HEK293 (cell line): ENCODE measurements at regions not wholly inside any gene's neighbourhood (a gene's known extent, or its start where the extent isn't known, plus 50 kb on each side); places are given as distances from the start of the nearest gene placed in this dataset.

Source experiments
- CTCF ChIA-PET: fragments of 350-600 bp; formaldehyde crosslinking; extraction: SDS; loops from one replicate; lab custom pipeline; 2021; ENCODE audit warnings: antibody characterized with exemption; lab: Yijun Ruan, JAX
- POLR2A ChIA-PET: fragments of 300-600 bp; formaldehyde crosslinking; extraction: SDS; loops from one replicate; lab custom pipeline; 2020; ENCODE audit warnings: antibody characterized with exemption, inconsistent platforms; lab: Yijun Ruan, JAX
- H3K27ac ChIP-seq: fragments of 200-500 bp; sonication (Bioruptor generic); 2 replicates; pipeline ENCODE4 v1.5.1; 2014; ENCODE audit warnings: low read depth, low read length, control low read depth, inconsistent platforms; ENCODE audit errors: extremely low read depth
- H3K36me3 ChIP-seq, 2 experiments: fragments of 200-500 bp in 1 of 2; sonication (Bioruptor generic) in 1 of 2; 1 replicate in 1 of 2; 2 replicates in 1 of 2; pipeline ENCODE4 v1.5.1; 2014 to 2017; ENCODE audit warnings: inconsistent platforms in 2 of 2, low read length in 2 of 2; ENCODE audit not compliant: control insufficient read depth in 2 of 2, insufficient read depth in 1 of 2
- H3K4me1 ChIP-seq: fragments of 200-500 bp; sonication (Bioruptor generic); 2 replicates; pipeline ENCODE4 v1.5.1; 2014; ENCODE audit warnings: mild to moderate bottlenecking, low read length, inconsistent platforms; ENCODE audit not compliant: control insufficient read depth, insufficient read depth
- H3K4me3 ChIP-seq: 2 replicates; pipeline ENCODE4 v1.5.1; 2011; ENCODE audit warnings: low read depth, mild to moderate bottlenecking, control low read depth, low read length, moderate library complexity
- H3K9me3 ChIP-seq: fragments of 200-500 bp; sonication (Bioruptor generic); 2 replicates; pipeline ENCODE4 v1.5.1; 2014; ENCODE audit warnings: low read depth, low read length, inconsistent platforms; ENCODE audit not compliant: control insufficient read depth, insufficient read depth
- HOXA7 ChIP-seq: sonication (generic); formaldehyde crosslinking; IDR thresholded peaks from 2 replicates; pipeline ENCODE4 v1.8.1; 2022; ENCODE audit warnings: missing genetic modification reagents, borderline replicate concordance
- OSR2 ChIP-seq: fragments of 450-650 bp; formaldehyde crosslinking; IDR thresholded peaks from 2 replicates; pipeline ENCODE4 v1.5.1; 2016; ENCODE audit warnings: missing biosample characterization, missing genetic modification characterization
- REPIN1 ChIP-seq: fragments of 450-650 bp; formaldehyde crosslinking; IDR thresholded peaks from 2 replicates; pipeline ENCODE4 v1.5.1; 2017; ENCODE audit warnings: missing biosample characterization, missing genetic modification characterization, low read depth
- SETDB1 ChIP-seq: IDR thresholded peaks from one replicate; pipeline ENCODE4 v1.6.1; 2017; ENCODE audit warnings: mild to moderate bottlenecking, low read length, moderate library complexity, mixed read lengths; ENCODE audit not compliant: insufficient read length
- SP7 ChIP-seq: fragments of 450-650 bp; formaldehyde crosslinking; IDR thresholded peaks from 2 replicates; pipeline ENCODE4 v1.5.1; 2016; ENCODE audit warnings: missing biosample characterization, missing genetic modification characterization
- ZFP41 ChIP-seq: fragments of 450-650 bp; formaldehyde crosslinking; IDR thresholded peaks from 2 replicates; pipeline ENCODE4 v1.5.1; 2016; ENCODE audit warnings: missing biosample characterization, missing genetic modification characterization, borderline replicate concordance
- ZNF112 ChIP-seq: fragments of 450-650 bp; formaldehyde crosslinking; IDR thresholded peaks from 2 replicates; pipeline ENCODE4 v1.5.0; 2017; ENCODE audit warnings: missing biosample characterization, missing genetic modification characterization
- ZNF132 ChIP-seq: fragments of 450-650 bp; formaldehyde crosslinking; IDR thresholded peaks from 2 replicates; pipeline ENCODE4 v1.5.1; 2017; ENCODE audit warnings: missing biosample characterization, missing genetic modification characterization, borderline replicate concordance
- ZNF221 ChIP-seq: fragments of 450-650 bp; formaldehyde crosslinking; IDR thresholded peaks from 2 replicates; pipeline ENCODE4 v1.5.1; 2017; ENCODE audit warnings: missing biosample characterization, missing genetic modification characterization, borderline replicate concordance
- ZNF24 ChIP-seq: fragments of 450-650 bp; formaldehyde crosslinking; IDR thresholded peaks from 2 replicates; pipeline ENCODE4 v1.5.1; 2016; ENCODE audit warnings: missing biosample characterization, missing genetic modification characterization
- ZNF324 ChIP-seq: fragments of 450-650 bp; formaldehyde crosslinking; IDR thresholded peaks from 2 replicates; pipeline ENCODE4 v1.5.1; 2016; ENCODE audit warnings: missing biosample characterization, missing genetic modification characterization
- ZNF341 ChIP-seq: fragments of 450-650 bp; formaldehyde crosslinking; IDR thresholded peaks from 2 replicates; pipeline ENCODE4; 2016; ENCODE audit warnings: low read depth, missing biosample characterization, missing genetic modification characterization
- ZNF510 ChIP-seq: fragments of 450-650 bp; formaldehyde crosslinking; IDR thresholded peaks from 2 replicates; pipeline ENCODE4 v1.5.1; 2018; ENCODE audit warnings: mild to moderate bottlenecking, missing genetic modification characterization, missing biosample characterization; ENCODE audit not compliant: insufficient replicate concordance
- ZNF555 ChIP-seq: fragments of 450-650 bp; formaldehyde crosslinking; conservative IDR thresholded peaks from 2 replicates; pipeline ENCODE4 v1.5.1; 2017; ENCODE audit warnings: missing biosample characterization, mild to moderate bottlenecking, missing genetic modification characterization, inconsistent platforms
- ZNF596 ChIP-seq: fragments of 450-650 bp; IDR thresholded peaks from 2 replicates; pipeline ENCODE4 v1.5.0; 2018; ENCODE audit warnings: missing biosample characterization, mild to moderate bottlenecking, missing genetic modification characterization, moderate library complexity
- ZNF610 ChIP-seq: fragments of 450-650 bp; formaldehyde crosslinking; IDR thresholded peaks from 2 replicates; pipeline ENCODE4 v1.5.1; 2016; ENCODE audit warnings: missing biosample characterization, missing genetic modification characterization, borderline replicate concordance
- ZNF707 ChIP-seq: fragments of 450-650 bp; formaldehyde crosslinking; IDR thresholded peaks from 2 replicates; pipeline ENCODE4 v1.5.1; 2016; ENCODE audit warnings: missing biosample characterization, missing genetic modification characterization
- ZNF777 ChIP-seq: fragments of 450-650 bp; formaldehyde crosslinking; IDR thresholded peaks from 2 replicates; pipeline ENCODE4 v1.5.1; 2017; ENCODE audit warnings: missing biosample characterization, missing genetic modification characterization, borderline replicate concordance
- TF ChIP-seq, protein P1 (sequence below): fragments of 450-650 bp; formaldehyde crosslinking; IDR thresholded peaks from 2 replicates; pipeline ENCODE4 v1.5.1; 2016; ENCODE audit warnings: missing biosample characterization, missing genetic modification characterization, borderline replicate concordance
- TF ChIP-seq, protein P2 (sequence below): fragments of 450-650 bp; formaldehyde crosslinking; IDR thresholded peaks from 2 replicates; pipeline ENCODE4 v1.5.1; 2017; ENCODE audit warnings: missing biosample characterization, missing genetic modification characterization
- TF ChIP-seq, protein P3 (sequence below): fragments of 450-650 bp; formaldehyde crosslinking; IDR thresholded peaks from 2 replicates; pipeline ENCODE4 v1.5.1; 2016; ENCODE audit warnings: missing biosample characterization, missing genetic modification characterization, low read depth
- TF ChIP-seq, protein P4 (sequence below): fragments of 450-650 bp; formaldehyde crosslinking; IDR thresholded peaks from 2 replicates; pipeline ENCODE4 v1.5.1; 2016; ENCODE audit warnings: missing biosample characterization, missing genetic modification characterization

DNA sequence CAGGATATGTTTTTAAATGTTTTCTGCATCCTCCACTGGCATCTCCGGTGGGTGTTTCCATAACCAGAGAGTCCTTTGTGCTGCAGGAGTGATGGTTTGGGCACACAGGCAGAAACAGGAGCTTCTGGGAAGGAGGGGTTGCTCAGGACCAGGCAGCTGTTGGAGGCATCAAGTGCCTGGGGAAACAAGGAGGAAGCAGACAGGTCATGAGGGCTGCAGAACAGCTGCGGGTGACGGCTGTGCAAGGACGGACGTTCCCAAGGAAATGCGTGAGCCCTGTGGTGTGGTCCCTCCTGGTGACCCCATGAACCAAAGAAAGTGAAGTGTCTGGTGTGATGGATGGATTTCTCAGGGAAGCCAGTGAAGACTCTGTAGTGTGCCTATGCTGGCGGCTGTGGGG is 61.2 kb upstream of the TNFAIP8L3 start (continued):
- TF ChIP-seq, protein P1, sequence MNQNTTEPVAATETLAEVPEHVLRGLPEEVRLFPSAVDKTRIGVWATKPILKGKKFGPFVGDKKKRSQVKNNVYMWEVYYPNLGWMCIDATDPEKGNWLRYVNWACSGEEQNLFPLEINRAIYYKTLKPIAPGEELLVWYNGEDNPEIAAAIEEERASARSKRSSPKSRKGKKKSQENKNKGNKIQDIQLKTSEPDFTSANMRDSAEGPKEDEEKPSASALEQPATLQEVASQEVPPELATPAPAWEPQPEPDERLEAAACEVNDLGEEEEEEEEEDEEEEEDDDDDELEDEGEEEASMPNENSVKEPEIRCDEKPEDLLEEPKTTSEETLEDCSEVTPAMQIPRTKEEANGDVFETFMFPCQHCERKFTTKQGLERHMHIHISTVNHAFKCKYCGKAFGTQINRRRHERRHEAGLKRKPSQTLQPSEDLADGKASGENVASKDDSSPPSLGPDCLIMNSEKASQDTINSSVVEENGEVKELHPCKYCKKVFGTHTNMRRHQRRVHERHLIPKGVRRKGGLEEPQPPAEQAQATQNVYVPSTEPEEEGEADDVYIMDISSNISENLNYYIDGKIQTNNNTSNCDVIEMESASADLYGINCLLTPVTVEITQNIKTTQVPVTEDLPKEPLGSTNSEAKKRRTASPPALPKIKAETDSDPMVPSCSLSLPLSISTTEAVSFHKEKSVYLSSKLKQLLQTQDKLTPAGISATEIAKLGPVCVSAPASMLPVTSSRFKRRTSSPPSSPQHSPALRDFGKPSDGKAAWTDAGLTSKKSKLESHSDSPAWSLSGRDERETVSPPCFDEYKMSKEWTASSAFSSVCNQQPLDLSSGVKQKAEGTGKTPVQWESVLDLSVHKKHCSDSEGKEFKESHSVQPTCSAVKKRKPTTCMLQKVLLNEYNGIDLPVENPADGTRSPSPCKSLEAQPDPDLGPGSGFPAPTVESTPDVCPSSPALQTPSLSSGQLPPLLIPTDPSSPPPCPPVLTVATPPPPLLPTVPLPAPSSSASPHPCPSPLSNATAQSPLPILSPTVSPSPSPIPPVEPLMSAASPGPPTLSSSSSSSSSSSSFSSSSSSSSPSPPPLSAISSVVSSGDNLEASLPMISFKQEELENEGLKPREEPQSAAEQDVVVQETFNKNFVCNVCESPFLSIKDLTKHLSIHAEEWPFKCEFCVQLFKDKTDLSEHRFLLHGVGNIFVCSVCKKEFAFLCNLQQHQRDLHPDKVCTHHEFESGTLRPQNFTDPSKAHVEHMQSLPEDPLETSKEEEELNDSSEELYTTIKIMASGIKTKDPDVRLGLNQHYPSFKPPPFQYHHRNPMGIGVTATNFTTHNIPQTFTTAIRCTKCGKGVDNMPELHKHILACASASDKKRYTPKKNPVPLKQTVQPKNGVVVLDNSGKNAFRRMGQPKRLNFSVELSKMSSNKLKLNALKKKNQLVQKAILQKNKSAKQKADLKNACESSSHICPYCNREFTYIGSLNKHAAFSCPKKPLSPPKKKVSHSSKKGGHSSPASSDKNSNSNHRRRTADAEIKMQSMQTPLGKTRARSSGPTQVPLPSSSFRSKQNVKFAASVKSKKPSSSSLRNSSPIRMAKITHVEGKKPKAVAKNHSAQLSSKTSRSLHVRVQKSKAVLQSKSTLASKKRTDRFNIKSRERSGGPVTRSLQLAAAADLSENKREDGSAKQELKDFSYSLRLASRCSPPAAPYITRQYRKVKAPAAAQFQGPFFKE, result no peak
- no peak for TF ChIP-seq REPIN1 (tag by site-specific recombination)
- TF ChIP-seq ZNF24 (tag by site-specific recombination), result no peak
- TF ChIP-seq ZNF555 (tag by site-specific recombination), result no peak
- no peak for TF ChIP-seq ZNF596
- no peak for TF ChIP-seq OSR2 (tag by site-specific recombination)
- no peak for TF ChIP-seq ZNF112 (tag by site-specific recombination)
- TF ChIP-seq HOXA7 (CRISPR knock-in tag), result no peak
- TF ChIP-seq SP7 (tag by site-specific recombination), result no peak
- no peak for TF ChIP-seq ZNF324

DNA sequence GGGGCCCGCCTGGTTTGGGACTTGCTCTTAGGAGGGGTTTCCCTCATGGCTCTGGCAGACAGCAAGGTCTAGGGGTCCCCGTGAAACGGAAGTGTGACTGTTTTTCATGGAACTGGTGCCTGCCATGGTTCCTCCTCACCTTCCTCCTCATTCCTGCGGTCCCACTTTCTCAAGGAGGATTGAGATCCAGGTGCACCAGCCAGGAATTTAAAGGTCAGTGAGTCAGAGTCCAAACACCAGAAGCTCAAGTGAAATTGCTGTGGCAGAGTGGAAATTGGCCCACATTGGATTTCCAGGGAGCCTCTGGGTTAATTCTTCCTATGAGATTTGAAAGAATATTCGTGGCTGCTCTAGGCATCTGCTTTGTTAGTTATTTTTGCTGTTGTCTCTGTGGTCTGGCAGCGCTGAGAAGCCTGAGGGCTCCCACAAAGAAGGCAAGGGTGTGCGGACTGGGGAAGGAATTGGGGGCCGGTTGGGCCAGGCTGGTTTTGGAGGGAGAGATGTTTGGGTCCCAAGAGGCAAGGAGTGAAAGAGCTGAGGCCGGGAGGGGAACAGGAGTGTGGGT is 60.4 kb upstream of the TNFAIP8L3 start:
- Histone ChIP-seq H3K36me3 (no peaks in the 10 kb centered on the region), H3K4me1 (no peaks in the 10 kb centered on the region), H3K9me3 (no peaks in the 10 kb centered on the region), H3K4me3 (no peak overlapping the region), H3K27ac (no peak overlapping the region)
- POLR2A ChIA-PET, result no interaction called here
- TF ChIP-seq ZFP41, result no peak
- no peak for TF ChIP-seq ZNF610 (tag by site-specific recombination)
- TF ChIP-seq, protein P2, sequence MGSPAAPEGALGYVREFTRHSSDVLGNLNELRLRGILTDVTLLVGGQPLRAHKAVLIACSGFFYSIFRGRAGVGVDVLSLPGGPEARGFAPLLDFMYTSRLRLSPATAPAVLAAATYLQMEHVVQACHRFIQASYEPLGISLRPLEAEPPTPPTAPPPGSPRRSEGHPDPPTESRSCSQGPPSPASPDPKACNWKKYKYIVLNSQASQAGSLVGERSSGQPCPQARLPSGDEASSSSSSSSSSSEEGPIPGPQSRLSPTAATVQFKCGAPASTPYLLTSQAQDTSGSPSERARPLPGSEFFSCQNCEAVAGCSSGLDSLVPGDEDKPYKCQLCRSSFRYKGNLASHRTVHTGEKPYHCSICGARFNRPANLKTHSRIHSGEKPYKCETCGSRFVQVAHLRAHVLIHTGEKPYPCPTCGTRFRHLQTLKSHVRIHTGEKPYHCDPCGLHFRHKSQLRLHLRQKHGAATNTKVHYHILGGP (tag by site-specific recombination), result no peak
- no peak for TF ChIP-seq ZNF555 (tag by site-specific recombination)
- TF ChIP-seq ZNF707 (tag by site-specific recombination), result no peak
- TF ChIP-seq ZNF777 (tag by site-specific recombination), result no peak
- no peak for TF ChIP-seq ZNF132 (tag by site-specific recombination)
- TF ChIP-seq, protein P3, sequence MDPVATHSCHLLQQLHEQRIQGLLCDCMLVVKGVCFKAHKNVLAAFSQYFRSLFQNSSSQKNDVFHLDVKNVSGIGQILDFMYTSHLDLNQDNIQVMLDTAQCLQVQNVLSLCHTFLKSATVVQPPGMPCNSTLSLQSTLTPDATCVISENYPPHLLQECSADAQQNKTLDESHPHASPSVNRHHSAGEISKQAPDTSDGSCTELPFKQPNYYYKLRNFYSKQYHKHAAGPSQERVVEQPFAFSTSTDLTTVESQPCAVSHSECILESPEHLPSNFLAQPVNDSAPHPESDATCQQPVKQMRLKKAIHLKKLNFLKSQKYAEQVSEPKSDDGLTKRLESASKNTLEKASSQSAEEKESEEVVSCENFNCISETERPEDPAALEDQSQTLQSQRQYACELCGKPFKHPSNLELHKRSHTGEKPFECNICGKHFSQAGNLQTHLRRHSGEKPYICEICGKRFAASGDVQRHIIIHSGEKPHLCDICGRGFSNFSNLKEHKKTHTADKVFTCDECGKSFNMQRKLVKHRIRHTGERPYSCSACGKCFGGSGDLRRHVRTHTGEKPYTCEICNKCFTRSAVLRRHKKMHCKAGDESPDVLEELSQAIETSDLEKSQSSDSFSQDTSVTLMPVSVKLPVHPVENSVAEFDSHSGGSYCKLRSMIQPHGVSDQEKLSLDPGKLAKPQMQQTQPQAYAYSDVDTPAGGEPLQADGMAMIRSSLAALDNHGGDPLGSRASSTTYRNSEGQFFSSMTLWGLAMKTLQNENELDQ (tag by site-specific recombination), result no peak
- TF ChIP-seq ZNF341 (tag by site-specific recombination), result no peak
- TF ChIP-seq, protein P4, sequence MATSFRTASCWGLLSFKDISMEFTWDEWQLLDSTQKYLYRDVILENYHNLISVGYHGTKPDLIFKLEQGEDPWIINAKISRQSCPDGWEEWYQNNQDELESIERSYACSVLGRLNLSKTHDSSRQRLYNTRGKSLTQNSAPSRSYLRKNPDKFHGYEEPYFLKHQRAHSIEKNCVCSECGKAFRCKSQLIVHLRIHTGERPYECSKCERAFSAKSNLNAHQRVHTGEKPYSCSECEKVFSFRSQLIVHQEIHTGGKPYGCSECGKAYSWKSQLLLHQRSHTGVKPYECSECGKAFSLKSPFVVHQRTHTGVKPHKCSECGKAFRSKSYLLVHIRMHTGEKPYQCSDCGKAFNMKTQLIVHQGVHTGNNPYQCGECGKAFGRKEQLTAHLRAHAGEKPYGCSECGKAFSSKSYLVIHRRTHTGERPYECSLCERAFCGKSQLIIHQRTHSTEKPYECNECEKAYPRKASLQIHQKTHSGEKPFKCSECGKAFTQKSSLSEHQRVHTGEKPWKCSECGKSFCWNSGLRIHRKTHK (tag by site-specific recombination), result no peak
- TF ChIP-seq ZNF221 (tag by site-specific recombination), result no peak
- no peak for TF ChIP-seq SETDB1
- no peak for TF ChIP-seq ZNF510 (tag by site-specific recombination)
- CTCF ChIA-PET, result interaction anchor here (4.4 kb wide), 1 partner anchor 8 kb away, joined by 24 read pairs; no protein-coding TSS in a partner anchor
